NCI-H2081 (cell line): ENCODE measurements at regions not wholly inside any gene's neighbourhood (a gene's known extent, or its start where the extent isn't known, plus 50 kb on each side); places are given as distances from the start of the nearest gene placed in this dataset.
"Not testable (repeated sequence)": the region's sequence is repeated elsewhere in the genome, so short reads cannot be mapped to it uniquely, and the experiment has no call there.

Experiments
- DNase-seq, 2 experiments: peaks; one replicate each; lab custom pipeline; 2025; lab: John Stamatoyannopoulos, UW

DNA sequence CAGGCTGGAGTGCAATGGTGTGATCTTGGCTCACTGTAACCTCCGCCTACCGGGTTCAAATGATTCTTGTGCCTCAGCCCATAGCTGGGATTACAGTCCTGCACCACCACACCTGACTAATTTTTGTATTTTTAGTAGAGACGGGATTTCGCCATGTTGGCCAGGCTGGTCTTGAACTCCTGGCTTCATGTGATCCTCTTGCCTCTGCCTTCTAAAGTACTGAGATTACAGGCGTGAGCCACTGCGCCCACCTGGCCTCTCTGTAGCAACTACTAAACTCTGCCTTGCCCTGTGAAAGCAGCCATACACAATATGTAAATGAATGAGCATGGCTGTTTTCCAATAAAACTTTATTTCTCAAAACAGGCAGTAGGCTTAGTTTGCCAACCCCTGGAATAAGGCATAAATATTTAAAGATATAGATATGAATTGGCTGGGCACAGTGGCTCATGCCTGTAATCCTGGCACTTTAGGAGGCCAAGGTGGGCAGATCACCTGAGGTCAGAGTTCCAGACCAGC is 127.9 kb upstream of the ZNF217 start:
- not testable (repeated sequence) for DNase-seq

DNA sequence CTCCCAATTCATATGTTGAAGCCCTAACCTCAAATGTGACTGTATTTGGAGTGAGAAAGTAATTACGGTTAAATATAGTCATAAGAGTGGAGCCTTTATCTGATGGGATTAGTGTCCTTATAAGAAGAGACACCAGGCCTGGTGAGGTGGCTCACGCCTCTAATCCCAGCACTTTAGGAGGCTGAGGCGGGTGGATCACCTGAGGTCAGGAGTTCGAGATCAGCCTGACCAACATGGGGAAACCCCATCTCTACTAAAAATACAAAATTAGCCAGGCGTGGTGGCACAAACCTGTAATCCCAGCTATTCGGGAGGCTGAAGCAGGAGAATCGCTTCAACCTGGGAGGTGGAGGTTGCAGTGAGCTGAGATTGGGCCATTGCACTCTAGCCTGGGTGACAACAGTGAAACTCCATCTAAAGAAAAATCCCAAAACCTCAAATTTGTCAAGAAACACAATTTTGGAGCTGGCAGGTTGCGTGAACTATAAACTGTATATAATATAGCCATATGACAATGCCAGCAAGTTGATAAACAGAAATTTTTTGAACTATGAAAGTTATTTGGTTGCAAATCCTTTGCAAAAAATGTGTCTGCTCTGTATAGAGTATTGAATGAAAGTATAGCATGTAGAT is 125.6 kb upstream of the ZNF217 start:
- DNase-seq = not testable (repeated sequence)

DNA sequence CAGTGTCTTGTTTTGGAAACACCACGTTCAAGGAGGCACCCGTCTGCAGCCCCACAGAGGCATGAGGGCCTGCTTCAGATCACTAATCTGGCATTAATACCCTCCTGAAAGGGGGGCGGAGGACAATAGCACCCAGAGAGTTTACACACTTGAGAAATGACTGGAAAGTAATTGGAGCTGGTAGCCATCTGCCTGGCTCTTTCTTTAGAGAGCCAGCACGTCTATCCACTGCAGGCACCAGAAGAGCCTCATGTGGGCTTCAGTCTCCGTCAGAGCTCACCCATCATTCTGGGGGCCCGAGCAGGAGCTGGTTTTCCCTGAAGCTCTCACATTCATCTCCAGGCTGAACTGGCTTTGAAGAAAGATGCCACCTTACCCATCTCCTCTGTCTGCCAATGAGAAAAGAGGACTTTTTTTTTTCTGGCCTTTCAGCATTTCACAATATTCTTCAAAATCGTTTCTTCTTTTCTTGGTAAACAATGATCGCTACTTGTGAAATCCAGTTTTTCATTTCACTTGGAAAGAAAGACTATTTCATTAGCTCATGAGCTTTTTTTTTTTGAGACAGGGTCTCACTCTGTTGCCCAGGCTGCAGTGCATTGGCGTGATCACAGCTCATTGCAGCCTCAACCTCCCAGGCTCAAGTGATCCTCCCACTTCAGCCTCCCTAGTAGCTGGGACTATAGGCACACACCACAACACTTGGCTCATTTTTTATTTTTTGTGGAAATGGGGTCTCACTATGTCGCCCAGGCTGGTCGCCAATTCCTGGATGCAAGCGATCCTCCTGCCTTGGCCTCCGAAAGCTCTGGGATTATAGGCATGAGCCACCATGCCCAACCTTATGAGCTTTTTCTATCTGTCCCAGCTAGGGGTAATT is 124.7 kb upstream of the ZNF217 start:
- DNase-seq = no peak

DNA sequence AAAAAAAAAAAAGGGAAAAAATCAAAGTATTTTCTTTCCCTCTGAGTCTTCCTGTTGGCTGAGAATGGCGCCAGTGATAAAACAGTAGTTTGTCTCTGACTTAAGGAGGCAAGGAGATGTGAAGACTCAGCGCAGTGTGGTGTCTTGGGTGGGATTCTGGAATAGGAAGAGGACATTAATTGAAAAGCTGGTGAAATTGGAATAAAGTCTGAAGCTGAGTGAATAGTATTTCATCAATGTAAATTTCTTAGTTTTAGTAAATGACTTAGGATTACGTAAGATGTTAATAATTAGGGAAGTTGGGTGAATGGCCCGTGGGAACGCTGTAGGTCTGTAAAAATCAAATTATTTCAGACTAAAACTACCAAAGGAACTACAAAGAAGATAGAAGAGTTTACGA is 122.8 kb upstream of the ZNF217 start:
- DNase-seq = no peak

DNA sequence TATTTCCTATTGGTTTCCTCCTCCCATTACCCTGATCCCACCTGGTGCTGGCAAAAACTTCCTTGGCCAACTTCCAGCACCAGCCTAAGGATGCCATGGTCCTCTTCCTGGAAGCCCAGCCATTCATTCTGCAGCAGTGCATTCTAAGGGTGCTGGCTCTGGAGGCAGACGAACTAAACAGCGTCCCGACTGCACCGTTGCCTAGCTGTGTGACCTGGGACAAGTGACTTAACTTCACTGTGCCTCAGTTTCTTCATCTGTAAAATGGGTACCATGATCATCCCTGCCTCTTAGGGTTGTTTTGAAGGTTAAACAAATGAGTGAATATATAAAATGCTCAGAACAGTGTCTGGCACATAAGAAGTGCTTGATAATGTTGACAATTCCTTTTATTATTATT is 120.9 kb upstream of the ZNF217 start:
- no peak for DNase-seq

DNA sequence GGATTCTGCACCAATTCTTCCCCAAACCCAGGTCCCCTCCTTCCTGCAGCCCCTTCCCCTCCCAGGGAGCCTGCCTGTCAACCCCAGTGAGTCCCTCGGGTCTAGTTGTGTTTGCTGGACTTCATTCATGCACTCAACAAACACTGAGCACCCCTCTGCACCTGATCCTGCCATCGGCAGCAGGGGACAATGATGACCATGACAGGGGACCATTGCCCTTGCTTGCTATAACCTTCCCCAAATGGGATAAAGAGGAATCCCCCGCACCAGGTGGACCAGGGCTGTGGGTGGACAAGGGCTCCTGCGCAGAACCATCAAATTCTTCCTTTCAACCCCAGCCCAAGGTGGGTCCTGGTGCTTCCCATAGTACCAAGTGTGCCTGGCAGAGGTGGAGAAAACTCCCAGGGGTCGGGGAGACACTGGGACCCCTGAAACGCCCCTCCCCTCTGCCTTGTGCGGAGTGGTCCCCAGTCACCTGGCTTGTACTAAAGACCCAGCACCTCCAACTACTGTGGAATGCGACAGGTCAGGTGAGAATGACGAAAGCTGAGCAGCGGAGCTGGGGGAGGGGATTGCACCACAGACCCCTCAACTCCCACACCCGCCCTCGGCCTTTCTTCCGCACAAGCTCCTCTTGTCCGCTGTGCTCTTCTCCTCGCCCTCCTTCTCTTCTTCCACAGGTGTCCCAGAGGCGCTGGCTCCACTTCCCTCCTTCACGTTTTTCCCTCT is 119.9 kb upstream of the ZNF217 start:
- DNase-seq = no peak

DNA sequence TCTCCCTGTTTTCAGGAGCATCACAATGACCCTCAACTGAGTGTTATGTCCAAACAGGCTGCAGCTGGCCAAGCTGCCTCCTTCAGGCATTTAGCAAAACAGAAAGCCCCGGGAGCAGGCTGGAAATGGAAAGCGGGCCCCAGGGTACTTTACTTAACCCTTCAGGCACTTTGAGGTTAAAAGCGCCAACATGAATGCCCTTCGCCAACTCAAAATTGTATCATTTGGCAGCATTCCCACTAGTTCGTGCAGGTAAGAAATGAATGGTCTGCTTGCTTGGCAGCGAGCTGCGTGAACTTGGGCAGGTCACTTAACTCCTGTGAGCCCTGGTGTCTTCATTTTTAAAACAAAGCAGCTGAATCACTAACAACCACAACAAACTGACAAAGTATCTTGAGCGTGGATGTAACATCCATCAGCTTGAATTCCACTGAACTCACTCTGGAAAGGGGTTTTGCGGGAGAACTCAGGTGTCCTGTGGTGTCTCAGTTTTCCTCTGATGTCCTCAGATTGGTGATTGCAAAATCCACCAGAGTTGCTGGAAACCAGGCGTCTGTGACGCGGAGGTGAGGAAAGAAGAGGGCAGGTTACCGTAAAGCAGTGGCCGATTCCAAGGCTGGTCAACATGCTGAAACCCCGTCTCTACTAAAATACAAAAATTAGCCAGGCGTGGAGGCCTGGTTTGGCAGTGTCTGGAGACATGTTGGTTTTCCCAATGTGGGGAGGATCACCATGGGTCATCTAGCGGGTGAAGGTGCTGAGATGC is 118.8 kb upstream of the ZNF217 start:
- DNase-seq = no peak

DNA sequence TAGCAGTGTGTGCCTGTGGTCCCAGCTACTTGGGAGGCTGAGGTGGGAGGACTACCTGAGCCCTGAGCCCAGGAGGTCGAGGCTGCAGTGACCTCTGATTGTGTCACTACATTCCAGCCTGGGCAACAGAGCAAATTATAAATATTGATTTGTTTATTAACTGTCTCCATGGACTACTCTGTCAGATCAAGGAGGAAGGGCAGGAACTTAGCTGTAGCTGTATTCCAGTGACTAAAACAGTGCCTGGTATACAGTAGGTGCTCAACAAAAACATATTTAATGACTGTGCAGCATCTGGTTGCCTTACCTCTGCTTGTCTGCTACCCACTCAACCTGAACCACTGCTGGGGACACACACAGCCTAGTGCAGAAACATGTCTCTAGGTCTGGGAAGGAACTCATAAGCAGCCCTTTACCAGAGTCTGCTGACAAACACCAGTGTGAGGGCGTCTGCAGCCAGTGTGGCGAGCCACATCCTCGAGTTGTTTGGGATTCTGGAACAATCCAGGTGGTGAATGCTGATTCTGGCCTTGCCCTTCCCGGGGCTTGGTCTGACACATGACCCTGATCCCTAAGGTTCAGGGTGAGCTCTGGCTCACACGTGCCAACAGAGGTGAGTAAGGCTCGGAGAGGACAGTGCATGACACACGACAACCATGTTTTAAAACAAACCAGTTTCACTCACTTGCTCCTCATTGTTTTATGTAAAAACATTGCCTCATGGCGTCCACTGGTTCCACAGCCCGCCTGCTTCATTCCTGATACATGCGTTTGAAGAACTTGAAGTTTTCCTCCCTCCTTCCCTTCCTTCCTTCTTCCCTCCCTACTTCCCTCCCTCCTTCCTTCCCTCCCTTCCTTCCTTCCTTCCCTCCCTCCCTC is 117.9 kb upstream of the ZNF217 start:
- DNase-seq = no peak

DNA sequence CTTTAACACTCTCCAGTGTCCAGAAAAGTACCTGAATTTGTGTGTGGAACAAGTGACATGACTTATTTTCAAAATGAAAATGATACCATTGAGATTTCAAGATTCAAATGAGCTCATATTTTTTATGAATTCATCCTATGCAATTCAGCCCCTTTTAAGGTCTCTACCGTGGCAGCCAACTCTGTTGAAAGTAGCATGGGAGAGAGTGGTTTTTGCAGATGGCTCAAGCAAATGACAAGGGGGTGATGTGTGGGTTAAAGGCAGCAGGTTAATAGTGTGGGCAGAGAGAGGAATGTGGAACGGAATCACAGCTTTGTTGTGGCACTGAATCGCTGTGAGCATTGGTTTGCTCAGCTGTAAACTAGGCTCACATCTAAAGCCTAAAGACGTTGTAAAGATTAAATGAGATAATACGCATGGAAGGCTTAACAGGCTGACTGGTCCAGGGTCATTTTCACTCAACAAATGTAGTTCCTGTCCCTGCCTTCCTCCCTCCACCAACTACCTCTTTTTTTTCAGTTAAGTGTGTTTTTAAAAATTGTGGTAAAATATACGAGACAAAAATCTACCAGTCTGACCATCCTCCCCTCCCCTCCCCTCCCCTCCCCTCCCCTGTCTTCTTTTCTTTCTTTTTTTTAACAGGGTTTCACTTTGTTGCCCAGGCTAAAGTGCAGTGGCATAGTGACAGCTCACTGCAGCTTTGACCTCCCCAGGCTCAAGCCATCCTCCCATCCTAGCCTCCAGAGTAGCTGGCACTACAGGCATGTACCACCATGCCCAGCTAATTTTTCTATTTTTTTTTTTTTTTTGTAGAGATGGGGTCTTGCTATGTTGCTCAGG is 114.7 kb upstream of the ZNF217 start:
- DNase-seq = no peak

DNA sequence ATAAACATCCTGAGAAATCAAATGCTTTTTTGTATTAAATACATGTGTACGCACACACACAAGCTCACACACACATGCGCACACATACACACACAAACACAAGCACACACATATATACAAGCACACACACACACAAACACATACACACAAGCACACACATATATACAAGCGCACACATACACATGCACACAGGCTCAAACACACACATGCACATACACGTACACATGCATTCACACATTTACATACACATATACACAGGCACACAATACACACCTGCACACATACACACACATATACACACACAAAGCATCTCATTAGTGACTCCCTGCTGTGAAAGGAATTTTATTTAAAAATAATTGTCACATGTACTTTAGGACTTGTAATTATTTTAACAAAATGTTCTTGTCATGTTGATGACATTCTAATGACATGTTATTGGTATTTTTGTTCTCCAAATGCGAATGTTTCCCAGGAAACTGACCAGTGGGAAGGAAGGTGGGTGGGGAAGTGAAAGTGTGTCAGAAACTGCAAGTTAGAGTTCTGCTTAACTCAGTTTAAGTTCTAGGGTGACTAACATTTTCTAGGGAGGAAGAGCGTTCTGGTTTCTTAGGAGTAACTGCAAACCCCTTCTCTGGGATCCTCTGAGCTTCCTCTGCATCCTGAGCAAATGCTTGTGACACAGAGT is 113.9 kb upstream of the ZNF217 start:
- DNase-seq = no peak

DNA sequence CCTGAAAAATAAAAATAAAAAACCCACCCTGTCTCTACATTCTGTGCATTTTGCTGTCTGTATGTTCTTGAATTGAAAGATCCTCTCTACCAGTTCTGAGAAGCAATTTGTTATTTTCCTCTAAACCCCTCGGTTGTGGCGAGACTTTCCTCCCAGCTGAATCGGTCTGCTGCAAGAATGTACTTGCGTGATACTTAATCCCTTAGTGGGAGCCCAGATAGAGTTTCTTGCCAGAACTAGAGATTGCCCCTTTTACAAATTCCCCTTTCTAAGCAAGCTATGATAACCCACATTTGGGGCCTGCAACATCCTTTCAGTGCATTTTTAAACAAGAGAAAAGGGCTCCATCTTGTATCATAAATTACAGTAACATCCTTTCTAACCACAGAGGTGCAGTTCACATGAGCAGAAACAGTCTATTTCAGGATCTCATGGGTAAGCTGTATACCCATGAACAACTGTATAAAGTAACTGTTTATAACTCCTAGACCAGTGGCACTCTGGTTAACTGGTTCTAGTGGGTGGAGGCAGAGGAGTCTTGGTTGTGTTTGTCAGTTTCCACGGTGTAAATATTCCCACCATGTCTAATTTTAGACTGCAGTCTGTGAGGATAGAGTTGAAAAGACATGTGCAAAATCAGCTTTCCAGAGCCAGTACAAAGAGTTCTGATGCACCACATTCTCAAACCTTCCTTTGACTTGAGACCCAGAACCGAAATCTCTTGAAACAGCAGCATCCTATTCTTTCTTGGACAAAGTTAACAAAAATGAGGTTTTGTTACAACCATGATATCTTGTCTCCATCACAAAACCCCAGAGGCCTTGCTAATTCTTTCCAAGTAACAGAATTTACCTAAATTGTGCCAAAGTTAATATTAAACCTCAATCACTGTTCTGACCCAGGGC is 113.1 kb upstream of the ZNF217 start:
- DNase-seq = no peak

DNA sequence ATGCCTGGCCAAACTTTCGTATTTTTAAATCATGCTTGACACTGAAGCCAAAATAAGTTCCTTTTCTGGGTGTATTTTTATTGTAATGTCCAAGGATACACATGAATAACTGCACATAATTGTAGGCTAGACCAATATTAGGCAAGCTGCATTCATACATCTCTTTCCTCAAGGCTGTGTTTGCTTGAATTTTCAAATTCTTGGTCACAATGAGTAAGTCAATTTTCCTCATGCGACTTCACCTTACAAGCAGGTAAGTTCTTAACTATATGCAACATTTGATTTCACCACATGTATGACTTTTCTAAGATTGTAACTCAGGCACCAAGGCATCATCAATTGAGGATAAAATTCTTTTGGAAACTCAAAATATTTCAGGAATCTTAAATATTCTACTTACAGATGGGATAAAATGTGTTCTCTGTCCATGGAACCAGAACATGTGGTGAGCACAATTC is 112.4 kb upstream of the ZNF217 start:
- DNase-seq = no peak

DNA sequence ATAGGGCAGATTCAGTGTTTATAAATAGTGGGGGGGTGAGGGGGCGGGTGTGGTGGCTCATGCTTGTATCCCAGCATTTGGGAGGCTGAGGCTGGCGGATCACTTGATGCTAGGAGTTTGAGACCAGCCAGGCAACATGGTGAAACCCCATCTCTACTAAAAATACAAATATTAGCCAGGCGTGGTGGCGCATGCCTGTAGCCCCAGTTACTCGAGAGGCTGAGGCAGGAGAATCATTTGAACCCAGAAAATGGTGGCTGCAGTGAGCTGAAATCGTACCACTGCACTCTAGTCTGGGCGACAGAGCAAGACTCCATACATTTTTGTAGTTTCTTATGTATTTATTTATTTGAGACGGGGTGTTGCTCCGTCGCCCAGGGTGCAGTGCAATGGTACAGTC is 109.0 kb upstream of the ZNF217 start:
- no peak for DNase-seq

DNA sequence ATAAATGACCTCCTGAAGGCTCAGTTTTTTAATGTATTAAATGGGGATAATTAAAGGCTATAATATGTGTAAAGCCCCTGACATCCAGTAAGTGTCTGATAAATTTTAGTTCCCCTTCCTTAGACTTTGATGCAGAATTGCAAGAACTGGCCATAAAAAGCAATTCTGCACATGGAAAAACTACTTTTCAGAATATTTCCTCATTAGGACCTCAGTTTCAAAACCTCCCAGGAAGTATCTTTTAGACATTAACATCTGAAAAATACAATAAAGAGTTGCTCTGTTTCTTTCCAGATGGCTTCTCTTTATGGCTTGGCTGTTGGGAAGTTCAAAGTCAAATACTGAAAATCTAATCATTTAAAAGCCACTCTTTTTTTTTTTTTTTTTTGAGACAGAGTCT is 106.3 kb upstream of the ZNF217 start:
- no peak for DNase-seq

DNA sequence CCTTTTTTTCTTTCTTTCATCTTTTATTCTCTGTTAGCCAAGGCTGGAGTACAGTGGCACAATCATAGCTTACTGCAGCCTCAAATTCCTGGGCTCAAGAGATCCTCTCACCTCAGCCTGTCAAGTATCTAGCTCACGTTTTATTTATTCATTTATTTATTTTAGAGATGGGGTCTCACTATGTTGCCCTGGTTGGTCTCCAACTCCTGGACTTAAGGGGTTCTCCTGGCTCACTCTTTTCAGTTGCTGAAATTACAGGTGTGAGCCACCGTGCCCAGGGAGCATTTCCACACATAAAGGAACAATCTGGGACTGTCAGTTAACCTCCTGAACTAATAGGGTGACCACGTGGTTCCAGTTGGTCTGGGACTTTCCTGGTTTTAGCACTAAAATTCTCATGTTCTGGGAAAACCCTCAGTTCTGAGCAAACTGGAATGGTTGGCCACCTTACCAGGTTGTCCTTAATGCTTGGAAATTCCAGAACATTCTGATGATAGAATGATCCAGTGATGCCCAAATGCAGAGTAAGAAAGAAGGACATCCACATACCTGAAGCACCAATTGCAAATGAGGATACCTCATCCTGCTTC is 105.5 kb upstream of the ZNF217 start:
- DNase-seq = no peak

DNA sequence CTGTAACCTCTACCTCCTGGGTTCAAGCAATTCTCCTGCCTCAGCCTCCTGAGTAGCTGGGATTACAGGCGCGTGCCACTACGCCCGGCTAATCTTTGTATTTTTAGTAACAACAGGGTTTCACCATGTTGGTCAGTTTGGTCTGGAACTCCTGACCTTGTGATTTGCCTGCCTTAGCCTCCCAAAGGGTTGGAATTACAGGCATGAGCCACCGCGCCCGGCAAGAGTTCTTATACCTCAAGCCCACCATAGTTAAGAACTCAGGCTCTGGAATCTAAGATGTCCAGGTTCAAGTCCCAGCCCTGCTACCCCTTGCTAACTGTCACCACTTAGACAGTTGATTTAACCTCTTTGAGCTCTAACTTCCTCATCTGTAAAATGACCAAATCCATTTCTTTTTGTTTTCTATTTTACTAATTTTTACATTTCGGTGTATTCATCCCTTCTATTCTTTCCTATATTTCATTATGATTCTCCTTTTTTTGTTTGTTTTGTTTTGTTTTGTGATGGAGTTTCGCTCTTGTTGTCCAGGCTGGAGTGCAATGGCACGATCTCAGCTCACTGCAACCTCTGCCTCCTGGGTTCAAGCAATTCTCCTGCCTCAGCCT is 104.8 kb upstream of the ZNF217 start:
- DNase-seq = no peak

DNA sequence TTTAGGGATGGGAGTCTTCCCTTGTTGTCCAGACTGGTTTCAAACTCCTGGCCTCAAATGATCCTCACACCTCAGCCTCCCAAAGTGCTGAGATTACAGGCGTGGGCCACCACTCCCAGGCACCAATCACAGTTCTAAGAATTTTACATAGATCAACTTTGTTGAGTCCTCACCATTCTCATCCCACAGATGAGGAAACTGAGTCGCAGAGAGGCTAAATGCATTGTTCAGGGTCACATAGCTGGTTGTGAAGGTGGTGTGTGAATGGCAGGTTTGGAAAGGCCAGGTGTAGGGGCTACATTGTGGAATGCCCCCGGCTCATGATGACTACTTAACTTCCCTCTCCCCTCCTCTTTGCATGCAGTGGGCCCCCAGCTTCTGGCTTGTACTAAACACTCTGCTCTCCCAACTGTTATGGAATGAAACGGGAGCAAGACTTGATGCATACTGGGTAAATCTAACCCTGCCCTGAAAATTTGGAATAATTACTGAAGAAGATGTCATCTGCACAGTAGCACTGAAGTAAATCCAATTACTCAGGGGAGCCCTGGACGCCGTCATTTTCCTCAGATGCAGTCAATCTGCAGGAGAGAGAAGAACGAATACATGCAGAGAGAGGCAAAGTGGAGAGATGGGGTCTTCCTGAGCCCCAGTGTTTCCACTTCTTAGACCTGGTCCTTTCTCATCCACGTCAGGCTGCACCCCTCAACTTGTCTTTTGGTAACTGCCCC is 102.3 kb upstream of the ZNF217 start:
- DNase-seq = no peak
